Transverse colon (tissue), 3 donors: ENCODE measurements at regions not wholly inside any gene's neighbourhood (a gene's known extent, or its start where the extent isn't known, plus 50 kb on each side); places are given as distances from the start of the nearest gene placed in this dataset.

Experiments
- POLR2A ChIP-seq: fragments of 450-650 bp; IDR thresholded peaks from one replicate; pipeline ENCODE4 v1.6.1; 2016; ENCODE audit warnings: antibody characterized with exemption, mild to moderate bottlenecking, moderate library complexity
- POLR2AphosphoS5 ChIP-seq, 3 donors: sonication (generic); formaldehyde crosslinking; IDR thresholded peaks; one replicate each; pipeline ENCODE4 v1.6.1; 2016; ENCODE audit warnings: antibody characterized with exemption in 3 of 3

DNA sequence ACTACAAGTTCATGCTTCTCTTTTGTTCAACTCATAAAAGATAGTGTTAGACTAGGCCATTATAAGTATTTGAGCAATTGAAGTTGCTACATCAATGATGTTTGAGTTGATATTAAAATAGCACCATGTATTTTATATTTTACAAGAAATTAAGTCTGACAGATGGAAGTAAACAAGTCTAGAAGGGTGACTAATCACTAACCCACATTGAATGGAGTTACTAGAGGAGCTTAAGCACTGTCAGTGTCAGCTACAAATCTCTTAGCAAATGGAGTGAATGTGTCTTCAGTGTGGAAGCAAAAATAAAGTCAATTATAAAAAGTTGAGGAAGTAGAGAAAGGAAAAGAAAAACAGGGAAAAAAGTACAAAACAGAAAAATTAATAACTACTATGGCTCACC is 592.5 kb downstream of the PCDH18 start:
- TF ChIP-seq POLR2A, result no peak
- no peak for TF ChIP-seq POLR2AphosphoS5 (IDR thresholded peaks at IDR 0.05)
